ENCODE measurements at regions not wholly inside any gene's neighbourhood (a gene's known extent, or its start where the extent isn't known, plus 50 kb on each side); places are given as distances from the start of the nearest gene placed in this dataset.

- no peak for TF ChIP-seq CTCF (IDR thresholded peaks at IDR 0.05; ENCODE audit: low read depth, low read length, poor library complexity, severe bottlenecking)
- no peak for TF ChIP-seq EZH2phosphoT487 (IDR thresholded peaks at IDR 0.05; ENCODE audit: borderline replicate concordance, low read length)
Observed at GRCh38 chr11:29641201-29641600, 375.6 kb downstream of the KCNA4 start.

All from DOHH2 (cell line).